Type B pancreatic cell (in vitro differentiated cells): ENCODE measurements at regions not wholly inside any gene's neighbourhood (a gene's known extent, or its start where the extent isn't known, plus 50 kb on each side); places are given as distances from the start of the nearest gene placed in this dataset.

Experiments
- DNase-seq: peaks from one replicate; pipeline ENCODE4 v3.0.0; 2021; ENCODE audit warnings: mixed read lengths; ENCODE audit not compliant: unreplicated experiment; ENCODE audit errors: extremely low spot score
- H3K27ac Mint-ChIP-seq: 2 replicates; pipeline ENCODE4 v1.8.0; 2021; ENCODE audit warnings: mild to moderate bottlenecking, mixed read lengths
- H3K27me3 Mint-ChIP-seq: 2 replicates; pipeline ENCODE4 v1.8.0; 2021; ENCODE audit warnings: mixed read lengths
- H3K36me3 Mint-ChIP-seq: 2 replicates; pipeline ENCODE4 v1.8.0; 2021; ENCODE audit warnings: mixed read lengths
- H3K4me1 Mint-ChIP-seq: one replicate; pipeline ENCODE4 v1.8.0; 2021; ENCODE audit warnings: mixed read lengths; ENCODE audit not compliant: unreplicated experiment
- H3K4me3 Mint-ChIP-seq: 2 replicates; pipeline ENCODE4 v1.8.0; 2021; ENCODE audit warnings: mild to moderate bottlenecking, mixed read lengths
- H3K9me3 Mint-ChIP-seq: 2 replicates; pipeline ENCODE4 v1.8.0; 2021; ENCODE audit warnings: mixed read lengths
- CTCF ChIP-seq: fragments of 200-600 bp; sonication (generic); conservative IDR thresholded peaks from 2 replicates; pipeline ENCODE4 v1.5.0; 2021; ENCODE audit warnings: antibody characterized with exemption, mild to moderate bottlenecking

GRCh38 chr3:2001306-2002108 is 97.2 kb upstream of the CNTN4 start:
- no peak for TF ChIP-seq CTCF
- H3K27ac Mint-ChIP-seq = no peak overlapping the region

GRCh38 chr3:2023959-2024358 is 74.7 kb upstream of the CNTN4 start:
- DNase-seq = no peak
- no peaks in the 10 kb centered on the region for H3K4me1 Mint-ChIP-seq
- H3K27ac Mint-ChIP-seq = no peak overlapping the region
- H3K36me3 Mint-ChIP-seq = no peaks in the 10 kb centered on the region
- H3K4me3 Mint-ChIP-seq = no peak overlapping the region
- H3K27me3 Mint-ChIP-seq = no peaks in the 10 kb centered on the region
- H3K9me3 Mint-ChIP-seq = no peaks in the 10 kb centered on the region
- no peak for TF ChIP-seq CTCF

More at GRCh38 chr3:2001306-2002108, 97.2 kb upstream of the CNTN4 start:
- no peaks in the 10 kb centered on the region for H3K27me3 Mint-ChIP-seq
- no peak overlapping the region for H3K4me3 Mint-ChIP-seq
- no peak for DNase-seq
- peaks cover 5% of the 10 kb centered on the region for H3K9me3 Mint-ChIP-seq
- H3K36me3 Mint-ChIP-seq = no peaks in the 10 kb centered on the region
- no peaks in the 10 kb centered on the region for H3K4me1 Mint-ChIP-seq

- H3K27ac Mint-ChIP-seq = no peak overlapping the region
- TF ChIP-seq CTCF = no peak
- H3K4me3 Mint-ChIP-seq = no peak overlapping the region
- H3K4me1 Mint-ChIP-seq = no peaks in the 10 kb centered on the region
- no peaks in the 10 kb centered on the region for H3K36me3 Mint-ChIP-seq
- H3K9me3 Mint-ChIP-seq = no peaks in the 10 kb centered on the region
- H3K27me3 Mint-ChIP-seq = no peaks in the 10 kb centered on the region
- DNase-seq = no peak
These were observed 74.0 kb upstream of the CNTN4 start for GRCh38 chr3:2024713-2025112.

GRCh38 chr3:2029559-2029958 is 69.1 kb upstream of the CNTN4 start:
- H3K27ac Mint-ChIP-seq = no peak overlapping the region
- H3K9me3 Mint-ChIP-seq = no peaks in the 10 kb centered on the region
- DNase-seq = no peak
- TF ChIP-seq CTCF = no peak
- H3K36me3 Mint-ChIP-seq = no peaks in the 10 kb centered on the region
- H3K4me1 Mint-ChIP-seq = no peaks in the 10 kb centered on the region
- no peak overlapping the region for H3K4me3 Mint-ChIP-seq
- H3K27me3 Mint-ChIP-seq = peaks cover 3% of the 10 kb centered on the region

- Mint-ChIP-seq H3K27ac (no peak overlapping the region), H3K4me3 (no peak overlapping the region), H3K36me3 (no peaks in the 10 kb centered on the region), H3K9me3 (no peaks in the 10 kb centered on the region), H3K4me1 (no peaks in the 10 kb centered on the region), H3K27me3 (peaks cover 3% of the 10 kb centered on the region)
- no peak for DNase-seq
- TF ChIP-seq CTCF = no peak
These were observed 62.6 kb upstream of the CNTN4 start for GRCh38 chr3:2036076-2036475.
